NCI-H1092 treated with DMSO at 0.1 percent for 48 hours (cell line): ENCODE measurements at regions not wholly inside any gene's neighbourhood (a gene's known extent, or its start where the extent isn't known, plus 50 kb on each side); places are given as distances from the start of the nearest gene placed in this dataset.

Experiments used
- DNase-seq: peaks from one replicate; lab custom pipeline; 2025; lab: John Stamatoyannopoulos, UW

DNA sequence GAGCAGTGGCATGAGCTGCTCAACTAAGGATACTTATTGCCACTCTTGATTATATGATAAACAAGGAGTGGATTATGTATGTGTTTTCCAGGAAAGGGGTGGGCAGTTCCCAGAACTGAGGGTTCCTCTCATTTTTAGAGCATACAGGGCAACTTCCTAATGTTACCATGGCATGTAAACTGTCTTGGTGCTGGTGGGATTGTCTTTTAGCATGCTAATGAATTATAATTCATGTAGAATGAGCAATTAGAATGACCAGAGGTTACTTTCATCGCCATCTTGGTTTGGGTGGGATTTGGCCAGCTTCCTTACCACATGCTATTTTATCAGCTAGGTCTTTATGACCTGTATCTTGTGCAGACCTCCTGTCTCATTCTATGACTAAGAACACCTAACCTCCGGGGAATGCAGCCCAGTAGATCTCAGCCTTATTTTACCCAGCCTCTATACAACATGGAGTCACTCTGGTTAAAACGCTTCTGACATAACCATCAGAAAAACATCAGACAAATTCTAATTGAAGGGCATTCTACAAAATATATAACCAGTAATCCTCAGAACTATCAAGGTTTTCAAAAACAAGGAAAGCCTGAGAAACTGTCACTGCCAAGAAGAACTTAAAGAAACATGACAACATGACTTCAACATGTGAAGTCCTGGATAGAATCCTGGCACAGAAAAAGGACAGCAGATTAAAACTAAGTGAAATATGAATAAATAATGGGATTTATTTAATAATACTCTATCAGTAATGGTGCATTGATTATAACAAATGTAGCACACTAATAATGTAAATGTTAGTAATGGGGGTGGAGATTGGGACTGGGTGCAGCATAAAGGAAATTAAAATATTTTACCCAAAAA, 365.0 kb downstream of the SEMA3D start:
- no peak for DNase-seq

DNA sequence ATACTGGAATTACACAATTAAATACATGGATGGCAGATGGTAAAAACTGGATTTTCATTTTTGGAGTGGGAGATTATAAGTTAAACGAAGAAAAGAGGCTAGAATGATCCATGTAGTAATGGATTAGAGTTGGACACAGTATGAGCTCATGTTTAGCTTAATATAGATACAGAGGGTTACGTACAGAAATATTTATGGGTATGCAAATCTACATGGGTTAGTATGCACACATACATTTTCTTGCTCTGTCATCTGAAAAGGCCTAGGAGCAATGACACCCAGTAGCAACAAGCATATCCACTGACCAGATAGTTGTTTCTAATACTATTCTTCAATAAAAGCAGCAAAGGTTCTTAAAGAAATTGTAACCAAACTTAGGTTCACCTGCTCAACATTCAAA, 366.4 kb downstream of the SEMA3D start:
- DNase-seq = no peak

DNA sequence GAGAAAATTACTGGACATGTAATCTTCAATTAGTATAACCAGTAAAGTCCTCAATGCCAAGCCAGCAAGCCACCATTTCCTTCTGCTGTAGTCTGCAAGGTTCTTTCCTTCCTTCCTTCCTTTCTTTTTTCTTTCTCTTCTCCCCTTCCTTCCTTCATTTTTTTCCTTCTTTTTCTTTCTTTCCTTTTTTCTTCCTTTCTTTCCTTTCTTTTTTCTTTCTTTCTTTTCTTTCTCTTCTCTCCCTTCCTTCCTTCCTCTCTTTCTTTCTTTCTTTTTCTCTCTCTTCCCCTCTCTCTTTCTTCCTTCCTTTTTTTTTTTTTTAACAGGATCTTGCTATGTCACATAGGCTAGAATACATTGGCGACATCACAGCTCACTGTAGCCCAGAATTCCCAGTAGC, 369.8 kb downstream of the SEMA3D start:
- DNase-seq = no peak

DNA sequence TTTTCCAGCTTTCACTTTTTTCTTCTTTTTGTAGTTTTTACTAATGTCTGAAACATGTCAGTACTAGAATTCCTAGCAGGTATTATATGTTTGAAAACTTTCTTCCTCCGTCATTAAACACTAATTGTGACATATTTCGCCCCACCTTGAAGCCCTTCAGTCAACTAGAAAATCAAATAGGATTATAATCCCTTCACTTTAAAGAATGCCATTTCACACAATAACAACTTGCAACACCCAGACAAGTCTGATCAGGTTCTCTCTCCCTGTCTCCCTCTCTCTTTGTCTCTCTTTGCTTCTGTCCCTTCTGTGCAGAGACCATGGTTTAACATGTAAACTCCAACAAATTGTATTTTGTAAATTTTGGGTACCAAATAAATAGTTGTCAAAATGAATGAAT, 373.5 kb downstream of the SEMA3D start:
- no peak for DNase-seq

DNA sequence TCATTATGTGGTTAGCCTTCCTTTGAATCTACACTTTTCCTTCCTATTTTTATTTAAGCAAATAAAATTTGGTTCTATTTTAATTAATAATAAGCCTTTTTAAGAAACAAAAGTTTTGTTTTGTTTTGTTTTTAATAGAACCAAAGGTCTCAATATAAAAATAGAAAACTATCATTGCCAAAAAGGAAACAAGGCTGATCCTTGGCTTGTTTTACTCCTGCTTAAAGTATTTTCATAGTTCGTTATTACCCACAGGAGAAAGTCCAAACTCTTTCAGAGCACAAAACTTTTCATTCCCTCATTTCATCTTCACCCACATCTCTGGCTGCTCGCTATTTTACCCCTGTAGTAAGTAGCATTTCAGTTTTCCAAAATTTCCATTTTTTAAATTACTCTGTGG, 374.8 kb downstream of the SEMA3D start:
- no peak for DNase-seq

DNA sequence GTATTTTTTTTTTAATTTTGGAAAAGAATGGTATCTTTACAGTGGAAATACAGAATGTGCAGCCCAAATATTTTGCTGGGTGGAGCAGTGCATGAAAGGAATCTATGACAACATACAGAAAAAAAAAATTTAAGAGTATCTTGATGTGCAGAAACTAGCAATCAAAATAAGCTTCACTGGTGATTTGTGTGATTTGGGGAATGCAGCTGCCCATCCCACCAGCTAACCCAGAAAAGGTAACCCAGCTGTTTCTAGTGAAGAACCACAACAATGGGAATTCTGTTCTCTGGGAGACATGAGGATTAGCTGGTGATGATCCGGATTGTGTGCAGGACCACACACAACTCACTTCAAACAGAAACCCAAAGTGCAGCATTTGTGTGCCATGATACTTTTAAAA, 375.5 kb downstream of the SEMA3D start:
- no peak for DNase-seq

DNA sequence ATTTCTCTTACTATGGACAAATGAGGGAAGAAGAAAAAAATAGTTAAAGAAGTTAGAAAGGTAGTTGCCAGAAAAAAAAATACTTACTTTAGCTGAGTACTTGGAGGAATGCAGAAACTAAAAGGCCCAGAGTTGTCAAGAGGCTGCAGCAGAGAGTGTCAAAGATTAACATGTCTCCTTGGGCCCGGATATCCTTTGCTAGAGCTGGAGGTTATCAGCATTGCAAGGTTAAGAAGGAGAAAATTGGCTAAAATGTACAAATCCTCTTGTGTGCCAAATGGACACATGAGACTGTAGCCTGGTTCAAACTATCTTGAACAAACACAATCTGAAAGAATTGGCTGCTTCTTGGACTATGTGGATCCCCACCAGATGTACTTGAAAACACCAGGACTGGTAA, 377.0 kb downstream of the SEMA3D start:
- DNase-seq = no peak

DNA sequence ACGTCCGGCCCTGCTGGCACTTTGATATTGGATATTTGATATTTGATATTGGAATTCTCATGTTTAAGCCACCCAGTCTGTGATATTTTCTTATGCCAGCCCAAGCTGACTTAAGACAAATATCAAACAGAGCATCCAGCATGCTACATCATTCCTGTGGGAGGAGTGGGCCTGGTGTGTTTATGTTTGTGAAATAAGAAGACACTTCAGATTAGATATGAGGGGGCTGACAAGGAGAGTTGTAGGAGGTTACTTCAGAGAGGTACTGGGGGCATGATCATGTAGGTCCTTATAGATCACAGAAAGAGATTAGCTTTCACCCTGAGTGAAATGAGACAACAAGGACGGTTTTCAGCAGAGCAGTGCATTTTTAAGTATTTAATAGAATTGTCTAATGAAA, 382.9 kb downstream of the SEMA3D start:
- DNase-seq = no peak

DNA sequence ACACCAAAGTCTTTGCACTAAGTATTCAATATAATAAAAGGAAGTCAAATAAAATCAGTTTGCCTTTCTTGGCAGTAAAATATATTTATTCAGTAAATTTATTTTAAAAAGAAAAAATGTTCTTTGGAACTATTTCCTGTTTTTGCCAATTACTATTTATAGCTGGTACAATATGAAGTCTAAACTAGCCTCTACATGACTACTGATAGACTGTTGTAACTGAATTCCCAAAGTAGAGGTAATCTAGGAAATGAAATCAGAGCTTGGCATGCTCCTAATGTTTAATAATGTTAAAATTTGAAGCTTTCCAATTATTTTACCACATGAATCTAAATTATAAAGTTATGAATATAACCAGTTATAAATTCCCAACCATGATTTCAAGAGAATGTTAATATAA, 385.5 kb downstream of the SEMA3D start:
- DNase-seq = no peak

DNA sequence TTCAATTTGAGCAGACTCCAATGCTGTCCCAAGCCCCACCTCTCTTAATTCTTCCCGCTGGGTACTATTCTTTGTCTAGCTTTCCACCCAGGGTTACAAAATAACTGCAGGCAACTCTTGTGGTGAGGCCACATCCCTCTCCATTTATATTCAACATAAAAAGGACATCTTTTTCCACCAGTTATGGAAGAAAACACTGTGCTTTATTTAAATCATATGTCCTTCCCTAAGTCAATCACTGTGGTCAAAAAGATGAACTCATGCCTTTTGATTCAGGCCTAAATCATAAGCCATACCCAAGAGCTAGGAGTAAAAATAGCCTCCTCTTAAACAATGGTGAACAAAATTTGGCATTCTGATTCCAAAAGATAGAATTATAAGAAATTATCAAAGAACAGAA, 386.0 kb downstream of the SEMA3D start:
- no peak for DNase-seq

DNA sequence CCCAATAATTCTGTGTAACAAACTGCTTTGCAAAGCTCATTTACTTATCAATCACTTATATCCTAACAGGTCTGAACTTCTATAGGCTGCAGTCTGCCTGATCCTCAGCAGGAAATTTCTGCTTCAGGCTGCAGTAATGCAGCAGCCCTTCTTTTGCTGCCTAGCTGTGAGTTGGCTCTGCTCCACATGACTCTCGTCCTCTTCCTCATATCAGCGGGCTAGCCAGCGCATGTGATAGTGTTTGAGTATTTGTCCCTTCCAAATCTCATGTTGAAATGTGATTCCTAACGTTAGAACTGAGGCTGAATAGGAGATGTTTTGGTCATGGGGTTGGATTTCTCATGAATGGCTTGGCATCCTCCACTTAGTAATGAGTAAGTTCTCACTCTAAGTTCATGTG, 387.8 kb downstream of the SEMA3D start:
- no peak for DNase-seq

DNA sequence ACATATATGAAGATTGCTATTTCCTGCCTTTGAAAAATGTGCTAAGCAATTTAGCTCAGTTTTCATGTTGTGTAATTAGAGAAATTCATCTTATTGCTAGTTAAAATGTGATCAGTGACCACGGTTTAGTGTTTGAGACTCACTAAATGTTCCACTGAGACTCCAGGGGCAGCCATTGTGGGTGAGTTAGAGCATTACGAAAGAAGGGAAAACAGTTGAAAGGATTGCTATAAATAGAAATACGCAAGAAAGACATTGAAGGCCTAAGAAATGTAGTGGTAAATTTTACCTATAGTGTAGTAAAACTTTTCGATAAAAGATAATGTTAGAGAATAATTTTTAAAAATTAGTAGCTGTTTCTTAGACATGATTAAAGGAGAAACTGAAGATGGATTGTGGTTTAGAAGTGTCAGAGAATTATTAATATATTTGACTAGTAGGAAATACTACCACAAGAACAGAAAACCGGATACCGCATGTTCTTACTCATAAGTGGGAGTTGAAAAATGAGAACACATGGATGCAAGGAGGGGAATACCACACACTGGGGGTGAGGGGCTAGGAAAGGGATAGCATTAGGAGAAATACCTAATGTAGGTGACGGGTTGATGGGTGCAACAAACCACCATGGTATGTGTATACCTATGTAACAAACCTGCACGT, 394.5 kb downstream of the SEMA3D start:
- no peak for DNase-seq

DNA sequence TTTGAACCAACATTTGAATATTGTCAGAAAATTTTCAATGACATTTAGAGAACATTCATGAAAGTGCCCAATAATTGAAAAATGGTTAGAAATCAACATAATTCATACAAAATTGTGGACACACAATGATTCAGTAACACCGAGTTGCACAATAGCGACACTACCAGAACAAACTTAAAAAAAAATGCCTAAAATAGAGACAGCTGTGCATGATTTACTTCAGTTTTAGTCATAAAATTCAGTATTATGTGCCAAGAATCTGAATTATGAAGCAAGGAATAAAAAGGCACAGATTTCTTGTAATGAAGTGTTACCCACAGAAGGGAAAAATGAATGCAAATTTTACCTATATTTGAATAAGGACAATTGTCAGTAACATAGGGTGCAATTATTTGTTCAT, 396.0 kb downstream of the SEMA3D start:
- no peak for DNase-seq

DNA sequence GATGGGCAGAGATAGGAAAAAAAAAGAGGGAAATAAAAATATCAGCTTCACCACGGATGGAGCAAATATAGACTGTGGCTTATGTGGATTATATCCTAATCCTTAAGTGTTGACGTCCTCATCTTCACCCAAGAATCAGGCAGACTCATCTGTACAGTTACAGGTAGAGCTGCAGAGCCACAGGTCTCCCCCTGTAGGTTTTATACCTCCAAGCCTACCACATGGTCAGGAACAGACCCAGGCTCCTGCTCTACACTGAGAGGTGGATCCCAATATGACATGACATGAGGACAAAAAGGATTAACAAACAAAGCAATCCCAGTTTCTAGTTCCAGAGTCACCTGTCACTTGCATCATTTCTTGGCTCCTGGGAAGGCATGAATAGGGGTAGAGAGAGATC, 400.8 kb downstream of the SEMA3D start:
- DNase-seq = no peak

DNA sequence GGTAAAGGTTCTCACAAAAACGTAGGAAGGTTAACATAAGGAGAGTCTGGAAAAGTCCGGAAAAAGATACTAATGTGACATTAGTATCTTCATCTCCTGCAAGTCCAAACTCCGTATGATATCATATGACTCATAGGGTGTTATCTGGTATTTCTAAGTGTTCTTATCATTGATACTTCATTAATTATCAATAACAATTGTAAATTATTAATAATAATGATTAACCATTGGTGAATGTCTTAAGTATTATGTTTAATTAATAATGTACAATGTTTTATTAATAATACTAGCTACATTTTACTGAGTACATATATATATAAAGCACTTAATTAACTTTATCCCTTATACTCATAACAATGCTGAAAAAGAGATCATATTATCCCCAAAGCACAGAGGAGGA, 402.4 kb downstream of the SEMA3D start:
- no peak for DNase-seq

DNA sequence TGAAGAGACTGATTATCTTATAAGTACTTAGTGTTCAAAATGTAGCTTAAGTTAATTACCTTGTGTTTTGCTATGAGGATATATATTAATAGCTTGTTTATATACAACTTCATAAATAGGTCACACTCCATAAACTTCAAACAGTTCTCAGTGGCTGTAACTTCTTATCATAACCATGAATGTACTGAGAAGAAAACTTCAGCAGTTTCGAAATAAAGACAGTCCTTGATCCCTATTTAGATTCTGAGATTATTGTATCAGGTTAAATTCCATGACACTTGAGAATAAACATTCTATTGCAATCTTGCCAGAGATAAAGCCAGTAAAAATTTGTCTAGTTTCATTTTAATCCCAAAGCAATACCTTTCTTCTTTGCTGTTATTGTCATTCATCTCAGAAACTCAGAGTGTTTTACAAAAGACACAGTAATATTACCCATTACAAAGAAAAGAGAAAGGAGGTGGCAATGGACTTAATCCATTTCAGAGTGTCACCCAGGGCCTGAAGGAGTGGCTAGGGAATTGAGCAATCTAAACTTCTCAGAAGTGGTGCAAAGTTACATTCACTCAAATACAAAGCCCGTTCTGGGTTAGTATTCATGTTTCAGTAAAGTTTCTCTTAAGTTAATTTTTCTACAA, 403.6 kb downstream of the SEMA3D start:
- no peak for DNase-seq

DNA sequence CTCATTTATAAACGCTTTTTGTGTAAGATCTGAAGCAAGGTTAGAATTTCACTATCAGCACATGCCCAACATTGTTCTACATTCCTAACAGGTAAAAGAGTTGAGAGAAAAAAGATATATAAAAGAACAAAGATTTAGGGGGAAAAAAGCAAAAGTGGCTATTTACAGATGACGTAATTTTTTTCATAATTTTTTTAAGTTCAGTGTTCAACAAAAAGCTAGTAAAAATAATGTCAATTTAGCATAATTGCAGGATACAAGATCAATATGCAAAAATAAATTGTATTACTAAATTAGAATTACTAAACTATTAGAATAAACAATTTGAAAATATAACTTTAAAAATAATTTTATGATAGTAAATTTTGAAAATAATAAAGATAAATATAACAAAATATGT, 405.0 kb downstream of the SEMA3D start:
- DNase-seq = no peak

DNA sequence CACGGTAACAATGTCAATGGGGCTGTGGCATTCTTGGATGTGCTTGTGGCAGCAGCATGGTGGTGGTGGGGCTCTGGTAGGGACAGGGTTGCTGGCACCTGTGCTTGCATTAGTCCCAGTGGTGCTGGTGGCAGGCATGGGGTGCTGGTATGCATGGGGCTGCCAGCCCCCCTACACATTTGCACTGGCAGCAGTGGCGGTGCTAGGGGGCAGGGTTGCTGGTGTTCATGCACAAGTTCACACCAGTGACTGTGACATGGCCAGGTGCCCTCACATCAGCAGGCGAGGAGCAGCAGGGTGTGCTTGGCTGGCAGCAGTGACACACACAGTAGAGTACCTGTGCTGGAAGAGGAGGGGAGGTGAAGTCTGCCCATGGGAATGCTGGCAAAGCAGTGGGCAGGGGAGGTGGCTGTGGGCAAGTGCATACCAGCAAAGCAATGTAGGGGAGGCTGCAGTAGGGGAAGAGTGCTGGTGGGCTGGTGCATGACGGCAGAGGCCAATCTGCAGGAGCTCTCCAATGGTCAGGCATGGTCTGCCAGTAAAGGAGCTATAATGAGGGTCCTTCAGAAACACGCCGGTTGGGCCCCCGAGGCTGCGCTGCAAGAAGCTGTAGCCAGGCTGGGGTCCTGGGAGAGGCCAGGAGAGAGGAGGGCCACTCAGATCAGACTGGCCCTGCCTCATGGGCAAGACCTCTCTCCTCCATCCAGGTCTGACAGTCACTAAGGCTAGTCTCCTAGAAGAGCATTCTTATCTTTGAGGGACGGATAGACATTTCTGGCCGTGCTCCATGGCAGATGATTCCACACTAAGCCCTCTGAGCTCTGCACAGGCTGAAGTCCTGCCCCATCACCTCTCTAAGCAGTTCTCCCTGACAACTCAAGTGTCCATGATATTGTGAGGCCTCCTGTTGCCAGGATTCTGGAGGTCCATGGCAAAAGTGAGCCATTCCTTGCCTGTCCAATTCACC, 406.4 kb downstream of the SEMA3D start:
- DNase-seq = no peak

DNA sequence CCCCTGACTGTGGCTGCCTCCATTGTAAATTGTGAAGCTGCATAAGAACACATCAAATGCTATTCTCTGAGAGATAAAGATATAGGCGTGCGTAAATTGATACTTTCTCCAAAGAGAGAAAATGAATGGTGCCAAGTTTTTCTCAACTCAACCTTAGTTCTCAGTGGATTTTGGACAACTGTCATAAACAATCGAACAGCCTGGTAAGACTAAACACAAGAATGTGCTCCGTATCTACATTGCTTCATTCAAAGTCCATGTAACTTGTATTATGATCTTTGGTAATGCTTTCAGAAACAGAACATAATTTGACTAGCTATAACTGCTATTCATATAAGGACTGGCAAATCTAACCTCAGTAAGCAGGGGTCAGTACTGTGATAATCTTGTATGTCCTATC, 429.1 kb downstream of the SEMA3D start:
- no peak for DNase-seq

DNA sequence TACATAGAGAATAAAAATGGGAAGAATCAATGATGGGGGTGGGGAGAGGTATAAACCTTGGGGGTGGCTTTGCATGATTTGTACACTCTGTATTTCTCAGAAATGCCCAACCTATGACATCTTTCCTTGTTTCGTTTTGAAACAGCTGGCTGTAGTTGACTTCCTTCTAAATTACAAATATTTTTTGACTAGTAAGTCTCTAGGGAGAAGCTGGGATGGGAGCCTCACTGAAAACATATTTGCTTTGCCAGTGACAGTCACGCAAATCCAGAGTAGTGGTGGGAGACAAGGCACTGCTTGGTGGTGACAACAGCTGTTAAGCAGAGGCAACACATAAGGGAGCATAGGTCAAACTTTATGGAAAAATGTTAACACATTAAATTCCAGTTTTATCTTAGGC, 440.5 kb downstream of the SEMA3D start:
- no peak for DNase-seq

DNA sequence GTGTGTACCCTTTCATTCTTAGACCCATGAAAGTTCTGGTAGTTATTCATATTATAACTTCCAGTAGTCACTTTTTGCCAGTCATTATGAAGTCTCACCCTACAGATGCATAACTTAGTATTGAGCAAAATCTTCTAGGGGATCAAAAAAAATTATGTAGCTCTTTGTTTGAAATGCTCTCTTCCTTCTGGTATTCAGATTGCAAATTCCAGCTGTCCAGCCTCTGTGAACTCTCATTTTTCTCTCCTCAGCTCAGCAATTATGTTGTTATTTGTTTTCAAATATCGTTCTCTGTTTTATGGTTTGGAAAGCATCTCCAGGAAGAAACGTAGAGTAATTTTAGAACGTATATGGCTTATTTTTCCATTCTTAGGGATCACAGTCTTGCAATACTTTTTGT, 442.5 kb downstream of the SEMA3D start:
- DNase-seq = no peak

DNA sequence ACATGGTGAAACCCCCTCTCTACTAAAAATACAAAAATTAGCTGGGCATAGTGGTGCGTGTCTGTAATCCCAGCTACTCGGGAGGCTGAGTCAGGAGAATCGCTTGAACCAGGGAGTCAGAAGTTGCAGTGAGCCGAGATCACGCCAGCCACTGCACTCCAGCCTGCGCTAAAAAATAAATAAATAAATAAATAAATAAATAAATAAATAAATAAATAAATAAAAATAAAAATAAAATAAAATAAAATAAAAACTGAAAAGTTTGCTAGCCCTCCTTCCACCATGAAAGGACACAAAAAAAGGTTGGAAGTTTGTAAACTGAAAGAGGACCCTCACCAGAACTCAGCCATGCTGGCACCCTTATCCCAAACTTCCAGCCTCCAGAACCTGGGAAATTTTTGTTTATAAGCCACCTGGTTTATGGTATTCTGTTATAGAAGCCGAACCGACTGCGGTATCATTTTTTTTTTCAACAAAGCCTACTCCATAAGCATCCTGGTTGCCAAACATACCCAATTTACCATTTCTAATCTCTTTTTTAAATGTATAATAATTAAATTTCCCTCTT, 448.2 kb downstream of the SEMA3D start:
- no peak for DNase-seq
